CD4-positive, alpha-beta memory T cell (primary cell): ENCODE measurements at regions not wholly inside any gene's neighbourhood (a gene's known extent, or its start where the extent isn't known, plus 50 kb on each side); places are given as distances from the start of the nearest gene placed in this dataset.
"Not testable (repeated sequence)": the region's sequence is repeated elsewhere in the genome, so short reads cannot be mapped to it uniquely, and the experiment has no call there.

ENCODE experiments used
- CTCF ChIA-PET: fragments of 350-600 bp; sonication (Branson Sonifier 250); formaldehyde crosslinking; loops from one replicate; lab custom pipeline; 2021; ENCODE audit warnings: inconsistent platforms; ENCODE audit not compliant: partially characterized antibody; lab: Charles Lee
- POLR2A ChIA-PET: fragments of 350-600 bp; sonication (Branson Sonifier 250); formaldehyde crosslinking; loops from one replicate; lab custom pipeline; 2021; ENCODE audit not compliant: partially characterized antibody; lab: Charles Lee
- DNase-seq, 5 donors: peaks; one replicate each; pipeline versions ENCODE4 v3.0.0 to v3.0.0-alpha.2; 2020 to 2022; ENCODE audit warnings: mixed read lengths in 1 of 5
- H3K27ac ChIP-seq: one replicate; pipeline ENCODE4 v1.7.0; 2013; ENCODE audit warnings: low read depth, low read length
- H3K27me3 ChIP-seq: 2 replicates; pipeline ENCODE4 v1.7.0; 2013; ENCODE audit warnings: mild to moderate bottlenecking, low read length, moderate library complexity; ENCODE audit not compliant: insufficient read depth
- H3K36me3 ChIP-seq: 2 replicates; pipeline ENCODE4 v1.7.0; 2013; ENCODE audit warnings: mild to moderate bottlenecking, low read length, moderate library complexity; ENCODE audit not compliant: insufficient read depth
- H3K4me1 ChIP-seq: 2 replicates; pipeline ENCODE4 v1.7.0; 2013; ENCODE audit warnings: mild to moderate bottlenecking, low read length, moderate library complexity; ENCODE audit not compliant: insufficient read depth
- H3K4me3 ChIP-seq, 2 donors: one replicate each; pipeline ENCODE4 v1.7.0; 2013; ENCODE audit warnings: low read length in 2 of 2, mild to moderate bottlenecking in 1 of 2
- H3K9me3 ChIP-seq, 2 donors: one replicate each; pipeline ENCODE4 v1.7.0; 2013; ENCODE audit warnings: low read length in 2 of 2, control low read depth in 1 of 2; ENCODE audit not compliant: control insufficient read depth in 1 of 2
- H3K27ac Mint-ChIP-seq, 7 donors: one replicate each; pipeline ENCODE4 v1.8.0; 2020 to 2021; ENCODE audit warnings: mixed read lengths in 7 of 7, mild to moderate bottlenecking in 6 of 7, inconsistent platforms in 3 of 7, moderate library complexity in 3 of 7
- H3K27me3 Mint-ChIP-seq, 2 donors: one replicate each; pipeline ENCODE4 v1.8.0; 2020 to 2021; ENCODE audit warnings: mixed read lengths in 2 of 2
- H3K36me3 Mint-ChIP-seq, 2 donors: one replicate each; pipeline ENCODE4 v1.8.0; 2020 to 2021; ENCODE audit warnings: mixed read lengths in 2 of 2, inconsistent platforms in 1 of 2, mild to moderate bottlenecking in 1 of 2
- H3K4me1 Mint-ChIP-seq, 4 donors: one replicate each; pipeline ENCODE4 v1.8.0; 2020 to 2021; ENCODE audit warnings: mixed read lengths in 4 of 4, mild to moderate bottlenecking in 1 of 4
- H3K4me3 Mint-ChIP-seq, 8 donors: one replicate each; pipeline ENCODE4 v1.8.0; 2020 to 2021; ENCODE audit warnings: mixed read lengths in 8 of 8, mild to moderate bottlenecking in 7 of 8, moderate library complexity in 6 of 8, inconsistent platforms in 3 of 8
- H3K9me3 Mint-ChIP-seq, 8 donors: one replicate each; pipeline ENCODE4 v1.8.0; 2020 to 2021; ENCODE audit warnings: mixed read lengths in 8 of 8, mild to moderate bottlenecking in 5 of 8, inconsistent platforms in 3 of 8, moderate library complexity in 1 of 8
- intact Hi-C: fragments of 100-400 bp; cut with micrococcal nuclease; formaldehyde crosslinking; loops from one replicate; pipeline ENCODE4 v1.15.1; 2023

DNA sequence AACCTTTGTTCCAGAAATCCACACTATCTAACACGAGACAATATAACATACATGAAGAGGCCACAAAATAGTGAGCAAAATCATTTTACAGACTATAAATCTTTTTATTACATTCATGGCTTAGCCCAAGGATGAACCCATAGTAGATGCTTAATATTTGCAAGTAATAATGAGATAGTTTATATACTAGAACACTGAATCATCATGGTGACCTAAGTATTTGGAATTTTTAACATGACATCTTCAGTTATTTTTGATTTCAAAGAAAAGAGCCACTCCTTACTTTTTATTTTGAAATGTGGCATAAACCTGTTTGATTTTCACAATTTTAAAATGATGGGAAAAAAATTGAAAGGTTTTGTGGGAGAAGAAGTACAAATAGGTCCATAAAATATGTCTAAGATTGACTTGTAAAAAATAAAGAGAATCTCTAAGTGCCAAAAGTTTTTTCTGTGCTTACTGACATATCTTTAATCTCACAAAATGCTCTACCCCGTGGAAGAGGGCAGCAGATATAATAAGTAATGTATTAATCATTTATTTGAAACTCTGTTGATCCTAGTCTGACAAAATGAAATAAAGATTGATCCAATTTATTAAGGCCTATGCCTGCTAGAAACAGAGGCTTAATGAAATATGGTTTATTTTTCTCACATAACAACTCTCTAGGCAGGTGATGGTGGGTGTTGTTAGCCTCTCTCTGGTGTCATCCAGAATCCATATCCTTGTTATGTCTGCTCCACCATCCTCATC lies 224.5 kb upstream of the CENPE start:
- Mint-ChIP-seq H3K4me1 (no peaks in the 10 kb centered on the region), H3K9me3 (peaks cover 0 to 7% (median under 1%) of the 10 kb centered on the region in 8 donors), H3K36me3 (no peaks in the 10 kb centered on the region), H3K27me3 (no peaks in the 10 kb centered on the region), H3K4me3 (no peak overlapping the region), H3K27ac (no peak overlapping the region)
- DNase-seq = no peak
- Histone ChIP-seq H3K27me3 (no peaks in the 10 kb centered on the region), H3K27ac (no peak overlapping the region), H3K4me1 (no peaks in the 10 kb centered on the region), H3K9me3 (no peaks in the 10 kb centered on the region), H3K36me3 (no peaks in the 10 kb centered on the region), H3K4me3 (no peak overlapping the region)
- intact Hi-C loops = no loop called here
- POLR2A ChIA-PET = no interaction called here
- CTCF ChIA-PET = no interaction called here

DNA sequence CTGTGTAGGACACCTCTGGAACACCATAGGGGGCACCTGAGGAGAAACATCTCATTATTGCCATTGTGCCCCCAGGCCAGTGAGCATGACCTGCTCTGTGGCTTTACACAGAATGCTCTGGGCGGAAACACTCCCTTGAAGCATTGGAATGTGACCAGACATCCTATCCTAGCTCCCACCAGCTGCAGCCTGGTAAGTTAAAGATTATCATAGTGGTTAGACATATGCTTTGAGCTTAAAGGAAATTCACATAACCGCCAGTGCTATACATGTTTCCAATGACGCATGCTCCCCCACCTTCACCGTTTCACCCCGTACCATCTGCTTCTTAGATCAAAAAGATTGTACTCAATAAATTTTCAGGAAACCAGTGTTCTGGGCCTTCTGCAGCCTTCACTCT lies 217.7 kb upstream of the CENPE start:
- Histone ChIP-seq H3K9me3 (no peaks in the 10 kb centered on the region), H3K27ac (no peak overlapping the region), H3K4me1 (no peaks in the 10 kb centered on the region), H3K4me3 (no peak overlapping the region), H3K27me3 (no peaks in the 10 kb centered on the region), H3K36me3 (no peaks in the 10 kb centered on the region)
- Mint-ChIP-seq H3K4me1 (no peaks in the 10 kb centered on the region), H3K27me3 (peaks cover 0 to 2% of the 10 kb centered on the region in 2 donors), H3K36me3 (no peaks in the 10 kb centered on the region), H3K4me3 (no peak overlapping the region), H3K9me3 (peaks cover 0 to 6% (median 2%) of the 10 kb centered on the region in 8 donors), H3K27ac (no peak overlapping the region)
- POLR2A ChIA-PET = no interaction called here
- intact Hi-C loops = no loop called here
- no peak for DNase-seq
- CTCF ChIA-PET = no interaction called here

DNA sequence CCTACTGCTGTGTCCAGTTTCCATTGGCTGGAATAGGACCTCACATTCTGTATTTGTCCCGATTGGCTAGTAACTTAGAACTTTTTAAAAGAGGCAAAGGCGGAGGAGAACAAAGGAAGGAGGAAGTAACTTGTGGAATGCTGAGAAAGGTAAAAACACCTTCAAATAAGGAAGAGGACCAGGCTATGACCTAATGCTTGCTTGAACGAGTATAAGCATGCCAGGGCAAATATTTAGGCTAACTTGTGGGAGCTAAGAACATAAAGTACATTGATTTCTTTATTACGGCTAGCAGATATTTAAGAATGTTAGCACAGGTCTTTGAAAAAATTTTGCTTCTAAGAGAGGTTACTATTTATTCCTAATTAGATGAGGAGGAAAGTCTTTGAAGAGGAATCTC lies 214.5 kb upstream of the CENPE start:
- H3K36me3 ChIP-seq, H3K4me3 ChIP-seq, H3K27me3 ChIP-seq, H3K4me1 Mint-ChIP-seq, CTCF ChIA-PET, H3K4me1 ChIP-seq, H3K27ac ChIP-seq, H3K36me3 Mint-ChIP-seq, intact Hi-C loops, H3K4me3 Mint-ChIP-seq, H3K9me3 Mint-ChIP-seq, H3K9me3 ChIP-seq, H3K27me3 Mint-ChIP-seq, H3K27ac Mint-ChIP-seq, DNase-seq, POLR2A ChIA-PET: not testable (repeated sequence)

DNA sequence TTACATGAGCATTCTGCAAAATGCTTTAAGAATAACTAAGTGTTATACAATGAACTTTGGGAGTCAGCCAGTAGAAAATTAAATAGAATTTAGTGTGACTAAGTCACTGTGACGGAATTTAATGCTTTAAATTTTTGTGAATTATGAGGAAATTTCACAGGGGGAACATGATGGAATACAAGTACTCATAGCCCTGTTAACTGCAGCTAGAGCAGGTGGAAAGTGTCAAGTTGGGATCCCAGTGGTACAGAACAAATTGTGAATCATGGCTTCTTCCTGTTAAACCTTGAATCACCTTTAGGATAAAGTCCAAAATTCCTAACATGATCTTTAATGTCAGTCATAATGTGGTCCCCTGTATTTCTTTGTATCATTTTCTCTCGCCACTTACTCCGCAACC lies 212.2 kb upstream of the CENPE start:
- Histone ChIP-seq H3K9me3 (no peaks in the 10 kb centered on the region), H3K27ac (no peak overlapping the region), H3K4me3 (no peak overlapping the region), H3K36me3 (no peaks in the 10 kb centered on the region), H3K27me3 (no peaks in the 10 kb centered on the region), H3K4me1 (no peaks in the 10 kb centered on the region)
- Mint-ChIP-seq H3K27ac (no peak overlapping the region), H3K4me1 (no peaks in the 10 kb centered on the region), H3K9me3 (peaks cover 0 to under 1% (median 0%) of the 10 kb centered on the region in 8 donors), H3K4me3 (no peak overlapping the region), H3K27me3 (peaks cover 0 to 2% of the 10 kb centered on the region in 2 donors), H3K36me3 (no peaks in the 10 kb centered on the region)
- ChIA-PET CTCF (no interaction called here), POLR2A (no interaction called here)
- intact Hi-C loops = no loop called here
- DNase-seq = no peak

DNA sequence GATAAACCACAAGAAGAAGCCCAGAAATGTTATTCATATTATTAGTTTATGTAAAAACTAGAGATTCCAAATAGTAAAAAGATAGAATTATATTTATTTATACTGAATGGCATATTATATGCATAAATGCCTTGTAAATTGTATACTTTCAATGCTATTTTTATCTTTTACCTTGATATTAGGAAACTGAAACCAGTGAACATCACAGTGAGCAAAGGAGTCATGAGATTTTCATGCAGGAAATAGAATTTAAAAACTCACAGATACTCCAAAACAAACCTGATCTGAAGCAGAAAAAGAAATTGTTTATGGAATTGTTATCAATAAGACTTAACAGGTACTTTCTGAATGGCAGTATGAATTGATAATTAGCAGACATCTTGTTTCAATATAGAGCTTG lies 207.3 kb upstream of the CENPE start:
- Mint-ChIP-seq H3K9me3 (no peaks in the 10 kb centered on the region), H3K4me3 (no peak overlapping the region), H3K27ac (no peak overlapping the region), H3K27me3 (no peaks in the 10 kb centered on the region), H3K4me1 (no peaks in the 10 kb centered on the region), H3K36me3 (no peaks in the 10 kb centered on the region)
- no peaks in the 10 kb centered on the region for H3K27me3 ChIP-seq
- H3K36me3 ChIP-seq = no peaks in the 10 kb centered on the region
- no peaks in the 10 kb centered on the region for H3K4me1 ChIP-seq
- no peak for DNase-seq
- no peak overlapping the region for H3K27ac ChIP-seq
- intact Hi-C loops = no loop called here
- ChIA-PET POLR2A (no interaction called here), CTCF (no interaction called here)
- H3K9me3 ChIP-seq = no peaks in the 10 kb centered on the region
- H3K4me3 ChIP-seq = no peak overlapping the region

DNA sequence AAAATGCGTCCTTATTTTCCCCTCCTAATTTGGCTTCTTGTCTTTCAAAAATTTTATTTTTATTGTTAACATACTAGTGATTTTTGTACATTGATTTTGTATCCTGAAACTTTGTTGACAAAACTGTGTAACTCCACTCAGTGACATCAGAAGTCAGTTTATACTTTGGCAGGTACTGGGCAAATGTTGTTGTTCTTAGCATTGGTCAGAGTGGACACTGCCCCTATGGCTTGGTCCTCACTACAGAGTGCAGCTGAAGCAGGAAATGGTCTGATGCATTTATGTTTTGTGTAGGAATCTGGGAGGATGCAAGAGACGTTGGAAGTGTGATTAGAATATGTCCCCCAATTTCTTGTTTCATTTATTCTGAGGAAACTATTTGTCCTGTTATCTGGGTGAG lies 205.5 kb upstream of the CENPE start:
- Mint-ChIP-seq H3K27ac (no peak overlapping the region), H3K9me3 (peaks cover 0 to 4% (median 0%) of the 10 kb centered on the region in 8 donors), H3K4me1 (no peaks in the 10 kb centered on the region), H3K36me3 (no peaks in the 10 kb centered on the region), H3K4me3 (no peak overlapping the region), H3K27me3 (no peaks in the 10 kb centered on the region)
- DNase-seq = no peak
- H3K9me3 ChIP-seq = no peaks in the 10 kb centered on the region
- no peak overlapping the region for H3K4me3 ChIP-seq
- POLR2A ChIA-PET = no interaction called here
- H3K4me1 ChIP-seq = no peaks in the 10 kb centered on the region
- CTCF ChIA-PET = no interaction called here
- no peaks in the 10 kb centered on the region for H3K27me3 ChIP-seq
- intact Hi-C loops = no loop called here
- no peak overlapping the region for H3K27ac ChIP-seq
- H3K36me3 ChIP-seq = no peaks in the 10 kb centered on the region

DNA sequence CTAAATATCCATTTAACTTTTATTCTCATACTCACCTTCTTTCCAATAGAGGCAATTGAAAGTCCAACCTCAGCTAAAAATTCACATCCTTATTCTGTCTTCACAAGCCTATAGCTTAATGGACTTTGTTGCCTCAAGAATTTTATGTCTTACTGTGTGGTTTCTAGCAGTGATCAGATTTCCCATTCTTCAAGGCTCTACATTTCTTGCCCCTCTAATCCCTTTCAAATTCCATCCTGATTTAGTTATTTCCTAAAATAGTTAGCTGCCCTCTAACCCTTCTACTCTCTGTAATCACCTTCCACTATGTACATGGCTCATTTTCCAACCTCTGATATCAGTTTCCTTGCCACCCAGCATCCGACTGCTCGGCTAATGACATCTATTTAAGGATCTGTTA lies 204.1 kb upstream of the CENPE start:
- no peaks in the 10 kb centered on the region for H3K36me3 ChIP-seq
- Mint-ChIP-seq H3K27ac (no peak overlapping the region), H3K4me1 (no peaks in the 10 kb centered on the region), H3K36me3 (no peaks in the 10 kb centered on the region), H3K27me3 (no peaks in the 10 kb centered on the region), H3K4me3 (no peak overlapping the region), H3K9me3 (peaks cover 0 to 4% (median 0%) of the 10 kb centered on the region in 8 donors)
- no peak for DNase-seq
- H3K4me3 ChIP-seq = no peak overlapping the region
- intact Hi-C loops = no loop called here
- H3K4me1 ChIP-seq = no peaks in the 10 kb centered on the region
- H3K9me3 ChIP-seq = no peaks in the 10 kb centered on the region
- ChIA-PET CTCF (no interaction called here), POLR2A (no interaction called here)
- H3K27me3 ChIP-seq = no peaks in the 10 kb centered on the region
- no peak overlapping the region for H3K27ac ChIP-seq

DNA sequence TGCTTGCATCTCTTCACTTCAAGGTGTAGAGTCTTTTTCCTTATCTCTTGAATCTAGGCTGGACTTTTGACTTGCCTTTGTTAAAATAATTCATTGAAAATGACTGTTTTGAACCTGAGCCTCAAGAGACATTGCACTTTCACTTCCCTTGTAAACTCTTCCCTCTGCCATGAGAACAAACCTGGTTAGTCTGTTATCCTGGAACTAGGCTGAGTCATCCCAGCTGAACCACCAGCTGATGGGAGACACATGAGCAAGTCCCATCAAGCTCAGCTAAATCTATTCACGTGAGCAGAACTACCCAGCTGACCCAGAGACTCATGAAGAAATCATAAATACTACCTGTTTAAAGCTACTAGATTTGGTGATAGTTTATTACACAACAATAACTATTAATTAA lies 202.3 kb upstream of the CENPE start:
- CTCF ChIA-PET = no interaction called here
- H3K27me3 Mint-ChIP-seq = no peaks in the 10 kb centered on the region
- H3K9me3 Mint-ChIP-seq = peaks cover 0 to 4% (median 0%) of the 10 kb centered on the region in 8 donors
- H3K4me1 ChIP-seq = no peaks in the 10 kb centered on the region
- no peak overlapping the region for H3K4me3 ChIP-seq
- DNase-seq = no peak
- intact Hi-C loops = no loop called here
- H3K36me3 ChIP-seq = no peaks in the 10 kb centered on the region
- no peaks in the 10 kb centered on the region for H3K4me1 Mint-ChIP-seq
- POLR2A ChIA-PET = no interaction called here
- H3K27me3 ChIP-seq = no peaks in the 10 kb centered on the region
- no peak overlapping the region for H3K27ac Mint-ChIP-seq
- no peaks in the 10 kb centered on the region for H3K36me3 Mint-ChIP-seq
- no peak overlapping the region for H3K27ac ChIP-seq
- H3K9me3 ChIP-seq = no peaks in the 10 kb centered on the region
- H3K4me3 Mint-ChIP-seq = no peak overlapping the region
